HEK293 (cell line): ENCODE measurements at regions not wholly inside any gene's neighbourhood (a gene's known extent, or its start where the extent isn't known, plus 50 kb on each side); places are given as distances from the start of the nearest gene placed in this dataset.

Experiments used
- PATZ1 ChIP-seq: fragments of 450-650 bp; formaldehyde crosslinking; IDR thresholded peaks from 2 replicates; pipeline ENCODE4 v1.5.1; 2016; ENCODE audit warnings: missing biosample characterization, missing genetic modification characterization
- ZBTB1 ChIP-seq: fragments of 450-650 bp; formaldehyde crosslinking; IDR thresholded peaks from 2 replicates; pipeline ENCODE4 v1.5.1; 2016; ENCODE audit warnings: missing biosample characterization, missing genetic modification characterization
- ZNF23 ChIP-seq: fragments of 450-650 bp; formaldehyde crosslinking; IDR thresholded peaks from 2 replicates; pipeline ENCODE4 v1.5.1; 2016; ENCODE audit warnings: missing biosample characterization, missing genetic modification characterization, borderline replicate concordance
- ZNF350 ChIP-seq: fragments of 450-650 bp; formaldehyde crosslinking; IDR thresholded peaks from 2 replicates; pipeline ENCODE4 v1.5.0; 2017; ENCODE audit warnings: missing biosample characterization, mild to moderate bottlenecking, missing genetic modification characterization
- ZNF629 ChIP-seq: fragments of 450-650 bp; formaldehyde crosslinking; IDR thresholded peaks from 2 replicates; pipeline ENCODE4 v1.5.1; 2017; ENCODE audit warnings: missing biosample characterization, missing genetic modification characterization
- TF ChIP-seq, protein P1 (sequence below): fragments of 450-650 bp; formaldehyde crosslinking; IDR thresholded peaks from 2 replicates; pipeline ENCODE4 v1.5.1; 2016; ENCODE audit warnings: missing biosample characterization, missing genetic modification characterization, low read depth

GRCh38 chr2:236632295-236633218 is 62.9 kb downstream of the ACKR3 start:
- TF ChIP-seq ZBTB1 (tag by site-specific recombination): no peak
- no peak for TF ChIP-seq PATZ1
- TF ChIP-seq ZNF350 (tag by site-specific recombination): no peak
- TF ChIP-seq, protein P1, sequence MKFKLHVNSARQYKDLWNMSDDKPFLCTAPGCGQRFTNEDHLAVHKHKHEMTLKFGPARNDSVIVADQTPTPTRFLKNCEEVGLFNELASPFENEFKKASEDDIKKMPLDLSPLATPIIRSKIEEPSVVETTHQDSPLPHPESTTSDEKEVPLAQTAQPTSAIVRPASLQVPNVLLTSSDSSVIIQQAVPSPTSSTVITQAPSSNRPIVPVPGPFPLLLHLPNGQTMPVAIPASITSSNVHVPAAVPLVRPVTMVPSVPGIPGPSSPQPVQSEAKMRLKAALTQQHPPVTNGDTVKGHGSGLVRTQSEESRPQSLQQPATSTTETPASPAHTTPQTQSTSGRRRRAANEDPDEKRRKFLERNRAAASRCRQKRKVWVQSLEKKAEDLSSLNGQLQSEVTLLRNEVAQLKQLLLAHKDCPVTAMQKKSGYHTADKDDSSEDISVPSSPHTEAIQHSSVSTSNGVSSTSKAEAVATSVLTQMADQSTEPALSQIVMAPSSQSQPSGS (tag by site-specific recombination): no peak
- TF ChIP-seq ZNF23 (tag by site-specific recombination): no peak
- TF ChIP-seq ZNF629 (tag by site-specific recombination): no peak
